ENCODE measurements at regions not wholly inside any gene's neighbourhood (a gene's known extent, or its start where the extent isn't known, plus 50 kb on each side); places are given as distances from the start of the nearest gene placed in this dataset.

GRCh38 chr3:187811585-187812250 lies 66.5 kb upstream of the BCL6 start:
- intact Hi-C loops (cut with micrococcal nuclease): no loop called here
- in situ Hi-C loops (cut with MboI; ENCODE audit: low sequenced_read_pairs): no loop called here
- Histone ChIP-seq H3K56ac (ENCODE audit: extremely low read depth, insufficient read depth, low read length) (no peak overlapping the region), H3K4me3 (ENCODE audit: insufficient read depth, low read depth, low read length) (no peak overlapping the region), H2BK5ac (ENCODE audit: low read depth, low read length, poor library complexity, severe bottlenecking) (peak overlapping the region; percentile 5), H3K27ac (ENCODE audit: insufficient read depth, low read length) (peak overlapping the region; percentile 35; the same call in 1 of the 2 replicates), H4K8ac (ENCODE audit: low read depth in 2 of 2, low read length in 2 of 2) (no peak overlapping the region), H3K4me1 (ENCODE audit: control insufficient read depth, insufficient read depth, low read length) (peaks cover 5% of the 10 kb centered on the region; the same call in 1 of the 2 replicates), H2AK9ac (replicated peaks; ENCODE audit: low read depth, low read length, poor library complexity) (no peak overlapping the region), H3K9me3 (ENCODE audit: control insufficient read depth, insufficient read depth, low read length) (no peaks in the 10 kb centered on the region), H3K79me1 (ENCODE audit: low read depth in 1 of 2, low read length in 2 of 2) (no peaks in the 10 kb centered on the region), H3K18ac (ENCODE audit: low read depth, low read length) (peak overlapping the region; percentile 45), H3K9ac (ENCODE audit: low read depth, low read length) (no peak overlapping the region), H3K23ac (ENCODE audit: low read depth, low read length) (no peak overlapping the region; the same call in 1 of the 2 replicates), H2BK120ac (ENCODE audit: low read depth, low read length) (peak overlapping the region; percentile 41; the same call in 1 of the 2 replicates), H3K14ac (replicated peaks; ENCODE audit: low read depth, low read length) (0 out of 2 replicates have a peak overlapping the region, but pooled peaks have one; percentile 62), H2AK5ac (ENCODE audit: low read depth, low read length) (peak overlapping the region; percentile 48; the same call in 1 of the 2 replicates), H3K36me3 (ENCODE audit: control insufficient read depth, insufficient read depth, low read length) (no peaks in the 10 kb centered on the region), H2BK15ac (ENCODE audit: low read depth, low read length) (peak overlapping the region; percentile 42; the same call in 1 of the 3 replicates), H2AFZ (replicated peaks; ENCODE audit: low read length, poor library complexity) (peak overlapping the region; percentile 1), H4K20me1 (ENCODE audit: insufficient read depth, low read length) (no peaks in the 10 kb centered on the region), H3K9me1 (ENCODE audit: insufficient read depth, low read length) (no peaks in the 10 kb centered on the region), H4K5ac (ENCODE audit: low read depth, low read length) (no peak overlapping the region), H3K27me3 (ENCODE audit: control insufficient read depth, insufficient read depth, low read length) (peaks cover 9% of the 10 kb centered on the region), H4K91ac (ENCODE audit: insufficient read depth, low read depth, low read length) (no peak overlapping the region), H2BK20ac (ENCODE audit: low read depth, low read length) (peak overlapping the region; percentile 71; the same call in 1 of the 2 replicates), H3K4me2 (ENCODE audit: low read depth, low read length) (no peak overlapping the region), H3K4ac (ENCODE audit: low read depth, low read length) (peak overlapping the region; percentile 71)
- dilution Hi-C loops (cut with HindIII; ENCODE audit: low sequenced_read_pairs, unreplicated experiment): no loop called here
- peak; percentile 87 for ATAC-seq (ENCODE audit: low read depth)
- no TSS peak for BruUV-seq (replicated peaks)
- POLR2A ChIA-PET (ENCODE audit: unreplicated experiment): no interaction called here
- CTCF ChIA-PET: interaction anchor here (0.8 kb wide), 1 partner anchor 64 kb away, joined by 3 read pairs; no protein-coding TSS in a partner anchor
- WGBS, 2 experiments (ENCODE audit: extremely low coverage in 2 of 2, insufficient read length in 1 of 2): no CpG with 5 or more reads among the region's 4 CpGs
- TF ChIP-seq FOS (IDR thresholded peaks at IDR 0.05; ENCODE audit: low read depth, low read length) (peak; percentile 84), MAFK (IDR thresholded peaks at IDR 0.05; ENCODE audit: low read depth, low read length) (peak; percentile 56; the same call in 1 of the 2 replicates), CEBPB (IDR thresholded peaks at IDR 0.05; ENCODE audit: low read depth, low read length) (peak; percentile 80), RCOR1 (IDR thresholded peaks at IDR 0.05; ENCODE audit: insufficient replicate concordance, low read length) (no peak), NFE2L2 (IDR thresholded peaks at IDR 0.05; ENCODE audit: low read depth, low read length) (peak; percentile 70; the same call in 1 of the 2 replicates), ELK1 (IDR thresholded peaks at IDR 0.05; ENCODE audit: borderline replicate concordance, low read depth, low read length) (no peak), POLR2A (IDR thresholded peaks at IDR 0.05; ENCODE audit: low read depth, low read length) (no peak), MXI1 (IDR thresholded peaks at IDR 0.05; ENCODE audit: borderline replicate concordance, low read depth, low read length) (no peak), BHLHE40 (IDR thresholded peaks at IDR 0.05; ENCODE audit: low read depth, low read length) (no peak), MAZ (IDR thresholded peaks at IDR 0.05; ENCODE audit: borderline replicate concordance, low read depth, low read length) (no peak), SMC3 (IDR thresholded peaks at IDR 0.05; ENCODE audit: low read depth, low read length) (no peak)
- DNase-seq: peak; percentile 92

Data from IMR-90 (cell line).